ENCODE measurements at regions not wholly inside any gene's neighbourhood (a gene's known extent, or its start where the extent isn't known, plus 50 kb on each side); places are given as distances from the start of the nearest gene placed in this dataset.
"Not testable (repeated sequence)": the region's sequence is repeated elsewhere in the genome, so short reads cannot be mapped to it uniquely, and the experiment has no call there.

GRCh38 chr6:84916704-84917103 lies 152.3 kb upstream of the TBX18 start:
- no peak for DNase-seq

GRCh38 chr6:84912472-84913322 lies 148.3 kb upstream of the TBX18 start:
- no peak for DNase-seq

DNA sequence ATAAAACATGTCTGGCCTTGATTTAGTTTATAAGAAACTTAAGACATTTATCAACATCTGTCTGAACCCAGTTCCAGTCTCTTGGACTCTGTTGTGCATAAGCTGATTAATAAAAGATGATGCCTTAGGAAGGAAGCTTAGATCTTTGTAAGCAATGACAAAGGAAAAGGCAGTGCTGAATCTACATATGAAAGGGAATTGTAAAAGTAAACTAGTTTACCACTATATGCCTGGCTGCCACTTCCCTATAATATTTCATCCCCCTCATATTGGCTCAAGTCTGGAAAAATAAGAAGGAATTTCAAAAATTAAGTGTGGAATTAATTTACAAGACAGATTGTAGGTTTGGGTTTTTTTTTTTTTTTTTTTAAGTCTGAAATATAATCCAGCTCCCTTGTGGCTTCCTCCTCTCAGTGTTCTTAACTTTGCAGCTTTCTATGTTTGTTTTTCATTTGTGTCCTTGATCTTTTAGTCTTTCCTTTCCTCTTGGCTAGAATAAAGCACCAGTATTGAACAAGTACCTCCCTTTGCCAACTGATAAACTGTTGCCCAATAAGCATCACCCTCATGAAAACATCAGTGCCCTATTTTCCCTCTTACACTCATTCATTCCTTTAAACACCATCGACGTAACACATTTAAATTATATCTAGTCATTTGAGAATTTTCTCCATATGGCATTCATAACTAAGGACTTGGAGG lies 146.7 kb upstream of the TBX18 start:
- DNase-seq, result no peak

DNA sequence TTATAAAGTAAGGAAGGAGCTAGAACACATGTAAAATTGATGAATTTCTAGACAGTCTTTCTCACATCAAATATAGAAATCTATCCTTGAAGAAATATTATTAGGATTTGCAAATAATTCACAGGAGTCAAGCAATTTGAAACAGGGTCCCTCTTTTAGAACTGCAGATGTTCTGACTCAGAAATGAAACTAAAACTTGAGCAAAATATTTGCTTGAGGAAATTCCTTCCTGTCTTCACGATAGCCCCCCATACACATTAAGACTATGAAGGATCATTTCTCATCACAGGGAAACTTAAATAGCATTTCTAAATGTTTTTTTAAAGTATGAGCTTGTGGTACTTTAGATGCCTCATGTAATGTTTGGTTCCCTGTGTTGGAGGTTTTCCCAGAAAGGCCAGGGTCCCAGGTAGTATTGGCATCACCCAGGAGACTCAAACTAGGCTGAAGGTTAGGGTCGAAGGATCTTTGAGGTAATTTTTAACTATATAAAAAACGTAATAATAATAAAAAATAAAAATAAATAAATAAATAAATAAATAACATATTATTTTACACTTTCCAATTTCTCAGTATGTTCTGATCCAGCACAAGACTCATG lies 144.0 kb upstream of the TBX18 start:
- DNase-seq, result no peak

DNA sequence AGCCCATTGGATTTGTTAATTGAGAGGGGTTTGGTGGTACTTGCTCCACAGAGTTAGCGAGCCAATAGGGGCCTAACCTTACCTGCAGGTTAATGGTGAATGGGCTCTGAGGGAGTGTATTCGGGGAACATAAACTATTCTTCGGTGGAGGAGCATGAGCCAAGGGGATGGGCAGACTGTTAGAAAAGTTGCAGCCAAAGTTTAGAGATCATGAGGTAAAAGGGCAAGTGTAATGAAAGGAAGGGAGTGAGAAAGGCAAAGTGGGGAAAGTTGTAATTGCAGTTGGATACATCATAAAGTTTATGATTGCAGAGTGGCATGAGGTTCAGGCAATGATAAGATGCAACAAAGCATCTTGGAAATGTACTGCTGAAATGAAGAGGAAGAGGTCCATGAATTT lies 142.1 kb upstream of the TBX18 start:
- no peak for DNase-seq

GRCh38 chr6:84905823-84906222 lies 141.4 kb upstream of the TBX18 start:
- DNase-seq, result no peak

DNA sequence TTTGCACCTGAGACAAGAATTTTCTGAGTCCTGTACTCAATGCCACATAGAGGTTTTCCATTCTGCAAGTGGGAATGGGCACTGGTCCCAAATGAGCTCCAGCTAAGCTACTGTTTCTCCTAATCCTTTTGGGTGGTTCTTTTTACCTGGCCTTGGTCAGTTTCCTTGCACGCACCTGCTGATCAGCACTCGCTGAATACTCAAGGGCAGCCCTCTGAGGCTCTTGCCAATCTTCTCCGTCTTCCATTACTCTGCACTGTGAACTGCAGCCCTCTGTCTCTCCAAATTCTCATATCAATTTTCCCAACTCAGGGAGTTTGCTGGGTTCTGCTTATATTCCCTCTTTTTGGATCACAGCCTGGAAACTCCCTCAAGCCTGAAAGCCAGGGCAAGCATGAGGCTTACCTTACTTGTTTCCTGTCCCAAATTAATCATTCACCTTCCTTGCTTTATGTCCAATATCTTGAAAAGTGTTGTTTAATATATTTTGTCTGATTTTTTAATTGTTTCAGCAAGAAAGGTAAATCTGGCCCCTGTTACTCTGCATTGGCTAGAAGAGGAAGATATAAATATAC lies 138.0 kb upstream of the TBX18 start:
- no peak for DNase-seq

- DNase-seq, result no peak
These were observed 133.7 kb upstream of the TBX18 start for GRCh38 chr6:84897988-84898594.

- no peak for DNase-seq
These were observed 132.6 kb upstream of the TBX18 start for GRCh38 chr6:84897011-84897410.

- DNase-seq, result no peak
These were observed 128.3 kb upstream of the TBX18 start for GRCh38 chr6:84892671-84893070.

- DNase-seq, result no peak
These were observed 118.7 kb upstream of the TBX18 start for GRCh38 chr6:84882768-84883766.

GRCh38 chr6:84879385-84879784 lies 115.0 kb upstream of the TBX18 start:
- not testable (repeated sequence) for DNase-seq

DNA sequence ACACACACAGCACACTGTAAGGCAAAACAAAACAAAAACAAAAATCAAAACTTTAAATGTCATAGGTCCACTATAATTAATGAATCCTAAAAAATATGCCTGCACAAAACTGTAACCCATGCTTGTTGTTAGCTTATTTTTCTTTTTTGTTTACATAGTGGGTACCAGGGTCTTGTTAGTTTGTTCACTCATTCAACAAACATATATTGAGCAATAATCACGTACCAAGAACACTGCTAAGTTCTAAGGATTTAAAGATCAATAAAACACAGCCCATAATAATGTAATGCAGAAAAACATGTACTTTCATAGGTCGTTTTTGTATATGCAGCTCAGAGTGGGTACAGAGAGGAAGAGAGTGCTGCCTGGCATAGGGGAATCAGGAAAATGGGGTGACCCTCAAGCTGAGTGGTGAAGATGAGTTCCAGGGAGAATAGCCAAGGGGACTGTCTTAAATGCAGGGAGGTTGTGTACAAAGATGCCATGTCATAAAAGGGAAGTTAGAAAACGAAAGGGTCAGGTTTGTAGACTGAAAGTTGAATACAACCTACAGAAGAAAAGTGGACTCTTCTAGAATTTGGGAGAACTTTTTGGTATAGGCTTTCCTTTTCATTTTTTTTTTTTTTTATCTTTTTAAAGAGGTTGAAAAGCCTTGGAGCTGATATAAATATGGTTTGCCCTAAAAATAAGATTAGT lies 113.3 kb upstream of the TBX18 start:
- no peak for DNase-seq

DNA sequence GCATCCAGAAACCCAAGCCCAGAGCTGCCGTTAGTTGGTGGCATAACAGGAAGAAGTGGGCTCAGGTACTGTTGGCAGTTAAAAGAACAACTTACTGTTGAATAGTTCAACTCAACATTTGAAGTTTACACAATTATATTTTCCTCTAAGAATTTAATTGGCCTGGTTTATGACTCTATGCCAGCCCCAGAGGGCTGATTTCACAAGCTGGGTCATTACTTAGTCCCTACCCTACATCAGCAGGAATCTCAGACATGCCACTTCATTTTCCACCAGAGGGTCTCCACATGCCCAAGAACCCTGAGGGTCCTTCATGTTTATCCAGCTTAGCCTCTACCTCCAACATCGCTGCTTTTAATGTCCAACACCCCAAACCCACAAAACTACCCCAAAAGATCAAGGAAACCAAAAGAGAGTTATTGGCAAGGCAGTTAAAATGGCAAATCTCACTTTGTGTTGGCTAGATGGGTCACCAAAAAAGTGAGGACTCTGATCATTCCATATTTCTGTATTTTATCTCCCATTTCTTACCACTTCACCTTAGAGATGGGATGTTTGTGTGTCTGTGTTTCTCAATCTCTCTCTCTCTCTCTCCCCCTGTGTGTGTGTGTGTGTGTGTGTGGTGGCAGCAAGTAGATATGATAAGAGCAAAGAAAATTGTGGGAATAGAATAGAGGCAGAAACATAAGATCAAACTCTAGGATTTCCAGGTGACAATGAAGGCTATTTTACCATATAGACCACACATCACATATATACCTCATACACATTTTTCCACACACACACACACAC lies 112.5 kb upstream of the TBX18 start:
- no peak for DNase-seq

DNA sequence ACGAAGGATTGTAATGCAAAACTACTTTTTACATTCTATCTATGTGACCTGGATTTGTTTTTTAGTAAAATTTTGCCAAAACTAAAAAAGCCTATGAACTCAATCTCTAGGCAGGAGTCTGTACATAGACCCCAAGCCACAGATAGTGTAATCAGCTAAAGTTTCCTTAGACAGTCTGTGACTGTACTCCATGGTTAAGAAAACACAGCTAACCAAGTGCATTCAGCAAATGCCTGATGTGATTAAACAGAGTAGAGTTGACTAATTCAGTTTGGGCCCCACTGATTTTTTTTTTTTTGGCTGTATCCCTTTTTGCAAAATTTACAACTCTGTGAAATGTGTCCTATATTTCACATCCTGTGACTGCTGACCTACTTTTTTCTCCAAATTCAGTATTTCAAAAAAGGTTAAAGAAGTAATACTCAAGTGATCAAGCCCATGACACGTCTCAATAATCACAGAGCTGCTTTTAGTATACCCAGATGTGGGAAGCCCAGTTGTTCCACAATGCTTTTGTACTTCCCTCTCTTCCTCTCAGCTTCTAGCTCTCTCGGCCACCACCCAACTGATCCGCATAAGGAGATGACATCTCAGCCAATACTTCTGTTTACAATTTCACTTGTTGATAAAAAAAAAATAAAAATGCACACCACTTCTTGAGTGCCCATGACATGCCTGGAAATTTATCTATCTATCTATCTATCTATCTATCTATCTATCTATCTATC lies 108.8 kb upstream of the TBX18 start:
- no peak for DNase-seq

- DNase-seq, result no peak
These were observed 107.5 kb upstream of the TBX18 start for GRCh38 chr6:84871925-84872324.

DNA sequence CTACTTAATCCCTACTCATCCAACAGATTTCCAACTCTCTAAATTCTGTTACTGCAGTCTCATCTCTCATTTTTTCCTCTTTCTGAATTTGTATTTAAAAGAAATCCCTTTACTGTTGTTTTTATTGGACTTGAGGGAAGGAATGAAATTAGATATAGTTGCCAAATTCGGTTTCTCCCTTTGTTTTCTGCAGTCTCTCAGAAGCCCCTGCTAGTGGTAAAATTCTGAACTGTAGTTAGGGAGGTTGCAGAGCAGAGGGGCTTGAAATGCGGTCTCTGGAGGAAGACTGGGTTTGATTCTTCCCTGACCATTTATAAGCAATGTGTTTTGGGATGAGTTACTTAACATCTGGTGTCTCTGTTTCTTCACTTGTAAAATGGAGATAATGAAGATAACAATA lies 106.3 kb upstream of the TBX18 start:
- DNase-seq, result no peak

GRCh38 chr6:84868149-84868548 lies 103.8 kb upstream of the TBX18 start:
- no peak for DNase-seq

DNA sequence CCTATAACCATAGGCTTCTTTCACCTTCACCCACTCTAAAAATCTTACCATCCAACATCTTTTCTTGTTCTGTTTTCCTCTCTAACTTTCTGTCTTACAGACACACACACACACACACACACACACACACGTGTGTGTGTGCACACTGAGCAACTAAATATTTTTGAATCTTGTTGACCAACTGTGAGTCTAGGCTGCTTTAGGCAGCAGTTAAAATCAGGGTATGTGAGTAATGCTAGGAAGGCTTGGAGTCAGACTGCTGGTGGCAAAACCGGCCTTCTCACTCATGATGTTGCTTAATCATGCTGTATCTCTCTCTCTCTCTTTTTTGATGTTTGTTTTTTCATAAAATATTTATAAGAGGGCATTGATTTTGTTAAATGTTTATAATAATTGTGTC lies 103.1 kb upstream of the TBX18 start:
- DNase-seq, result no peak

DNA sequence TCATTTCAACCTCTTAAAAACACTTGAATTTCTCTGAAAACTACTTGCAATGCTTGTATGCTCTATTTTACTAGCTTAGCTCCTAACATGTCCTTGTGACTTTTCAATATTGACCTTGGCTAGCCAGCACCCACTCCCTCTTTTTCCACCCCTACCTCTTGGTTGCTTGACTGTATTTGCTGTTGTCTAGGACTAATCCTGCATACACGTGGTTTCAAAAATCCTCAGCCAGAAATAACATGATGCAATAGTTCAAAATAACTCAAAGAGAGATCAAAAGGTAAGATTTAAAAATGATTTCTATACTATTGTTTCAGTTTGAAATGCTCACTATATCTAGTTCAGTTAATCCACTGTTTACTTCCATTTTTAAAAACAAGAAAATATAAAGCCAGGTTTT lies 102.3 kb upstream of the TBX18 start:
- DNase-seq, result no peak

Measured in stimulated activated CD8-positive, alpha-beta memory T cell treated with anti-CD3 and anti-CD28 coated beads, Interleukin-4, amount 100 ng/mL, for 48 hours (primary cell).